Right atrium auricular region (tissue), 2 donors: ENCODE measurements at regions not wholly inside any gene's neighbourhood (a gene's known extent, or its start where the extent isn't known, plus 50 kb on each side); places are given as distances from the start of the nearest gene placed in this dataset.

ENCODE experiments used
- DNase-seq: peaks from one replicate; pipeline ENCODE4 v3.0.0-alpha.2; 2019; ENCODE audit warnings: low spot score
- H3K27ac ChIP-seq, 2 donors: fragments of 200-600 bp; sonication (generic); 1 replicate in 1 of 2; 2 replicates in 1 of 2; pipeline ENCODE4 v1.5.1; 2016 to 2019
- H3K27me3 ChIP-seq, 2 donors: fragments of 200-600 bp; sonication (generic); one replicate each; pipeline versions ENCODE4 v1.5.1 to v1.6.0; 2017 to 2019
- H3K36me3 ChIP-seq: fragments of 200-600 bp; sonication (generic); one replicate; pipeline ENCODE4 v1.5.1; 2016
- H3K4me1 ChIP-seq, 2 donors: fragments of 200-600 bp; sonication (generic); one replicate each; pipeline versions ENCODE4 v1.5.1 to v1.6.0; 2017 to 2019
- H3K4me3 ChIP-seq, 2 donors: fragments of 200-600 bp; sonication (generic); 1 replicate in 1 of 2; 2 replicates in 1 of 2; pipeline ENCODE4 v1.5.1; 2017 to 2019; ENCODE audit warnings: mild to moderate bottlenecking in 1 of 2, moderate library complexity in 1 of 2
- H3K9me3 ChIP-seq, 2 donors: fragments of 200-600 bp; sonication (generic); one replicate each; pipeline ENCODE4 v1.5.1; 2019
- TF ChIP-seq, protein P1 (sequence below), 2 donors: fragments of 200-600 bp; sonication (generic); IDR thresholded peaks; one replicate each; pipeline ENCODE4 v1.5.1; 2019; ENCODE audit warnings: antibody characterized with exemption in 2 of 2

DNA sequence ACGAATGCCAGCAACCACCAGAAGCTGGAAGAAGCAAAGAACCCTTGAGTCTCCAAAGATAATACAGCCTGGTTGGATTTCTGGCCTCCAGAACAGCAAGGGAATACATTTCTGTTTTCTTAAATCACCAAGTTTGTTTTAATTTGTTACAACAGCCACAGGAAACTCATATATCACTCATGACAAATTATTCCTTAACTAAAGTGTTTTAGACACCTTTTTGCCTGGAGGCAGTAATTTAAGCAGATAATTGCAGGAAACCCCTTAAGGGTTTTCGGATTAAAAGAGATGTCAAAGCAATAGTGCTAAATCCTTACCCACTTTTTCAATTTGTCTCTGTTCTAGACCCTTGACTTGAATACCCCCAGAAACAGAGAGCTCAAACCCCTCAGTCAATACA is 1050.0 kb downstream of the EPHA7 start:
- no peak overlapping the region for H3K27ac ChIP-seq
- H3K4me1 ChIP-seq, result no peaks in the 10 kb centered on the region
- H3K36me3 ChIP-seq, result no peaks in the 10 kb centered on the region
- H3K4me3 ChIP-seq, result no peak overlapping the region
- H3K9me3 ChIP-seq, result no peaks in the 10 kb centered on the region
- TF ChIP-seq, protein P1, sequence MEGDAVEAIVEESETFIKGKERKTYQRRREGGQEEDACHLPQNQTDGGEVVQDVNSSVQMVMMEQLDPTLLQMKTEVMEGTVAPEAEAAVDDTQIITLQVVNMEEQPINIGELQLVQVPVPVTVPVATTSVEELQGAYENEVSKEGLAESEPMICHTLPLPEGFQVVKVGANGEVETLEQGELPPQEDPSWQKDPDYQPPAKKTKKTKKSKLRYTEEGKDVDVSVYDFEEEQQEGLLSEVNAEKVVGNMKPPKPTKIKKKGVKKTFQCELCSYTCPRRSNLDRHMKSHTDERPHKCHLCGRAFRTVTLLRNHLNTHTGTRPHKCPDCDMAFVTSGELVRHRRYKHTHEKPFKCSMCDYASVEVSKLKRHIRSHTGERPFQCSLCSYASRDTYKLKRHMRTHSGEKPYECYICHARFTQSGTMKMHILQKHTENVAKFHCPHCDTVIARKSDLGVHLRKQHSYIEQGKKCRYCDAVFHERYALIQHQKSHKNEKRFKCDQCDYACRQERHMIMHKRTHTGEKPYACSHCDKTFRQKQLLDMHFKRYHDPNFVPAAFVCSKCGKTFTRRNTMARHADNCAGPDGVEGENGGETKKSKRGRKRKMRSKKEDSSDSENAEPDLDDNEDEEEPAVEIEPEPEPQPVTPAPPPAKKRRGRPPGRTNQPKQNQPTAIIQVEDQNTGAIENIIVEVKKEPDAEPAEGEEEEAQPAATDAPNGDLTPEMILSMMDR (IDR thresholded peaks at IDR 0.05), result no peak
- DNase-seq, result no peak
- H3K27me3 ChIP-seq, result no peaks in the 10 kb centered on the region

DNA sequence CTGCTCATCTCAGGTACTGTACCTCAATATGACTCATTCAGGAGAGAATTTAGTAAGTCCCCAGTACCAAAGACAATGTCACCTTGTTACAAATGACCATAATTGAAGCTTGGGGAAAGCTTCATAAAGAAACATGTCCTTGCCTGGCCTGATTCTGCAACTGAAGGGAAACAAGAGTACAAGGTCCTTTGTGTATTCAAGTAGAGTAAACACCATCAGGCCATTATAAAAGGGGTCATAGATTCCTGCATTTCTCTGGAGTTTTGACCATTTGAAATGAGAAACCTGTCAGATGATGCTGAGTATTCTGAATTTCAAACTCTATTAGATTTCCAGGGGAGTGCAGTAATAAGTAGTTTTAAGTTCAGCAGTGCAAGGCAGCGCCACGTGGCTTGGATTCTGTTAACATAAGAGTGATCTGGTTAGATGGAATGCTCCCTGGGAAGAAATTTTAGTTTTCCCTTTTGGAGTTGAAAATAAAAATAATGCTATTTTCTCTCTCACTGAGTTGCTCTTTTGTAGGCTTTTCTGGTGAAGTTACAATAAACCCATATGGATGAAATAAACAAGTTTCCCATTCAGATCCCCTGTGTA is 1054.3 kb downstream of the EPHA7 start:
- H3K36me3 ChIP-seq, result no peaks in the 10 kb centered on the region
- no peaks in the 10 kb centered on the region for H3K9me3 ChIP-seq
- TF ChIP-seq, protein P1 (IDR thresholded peaks at IDR 0.05), result no peak
- H3K4me3 ChIP-seq, result no peak overlapping the region
- H3K27me3 ChIP-seq, result no peaks in the 10 kb centered on the region
- no peaks in the 10 kb centered on the region for H3K4me1 ChIP-seq
- H3K27ac ChIP-seq, result no peak overlapping the region
- no peak for DNase-seq

DNA sequence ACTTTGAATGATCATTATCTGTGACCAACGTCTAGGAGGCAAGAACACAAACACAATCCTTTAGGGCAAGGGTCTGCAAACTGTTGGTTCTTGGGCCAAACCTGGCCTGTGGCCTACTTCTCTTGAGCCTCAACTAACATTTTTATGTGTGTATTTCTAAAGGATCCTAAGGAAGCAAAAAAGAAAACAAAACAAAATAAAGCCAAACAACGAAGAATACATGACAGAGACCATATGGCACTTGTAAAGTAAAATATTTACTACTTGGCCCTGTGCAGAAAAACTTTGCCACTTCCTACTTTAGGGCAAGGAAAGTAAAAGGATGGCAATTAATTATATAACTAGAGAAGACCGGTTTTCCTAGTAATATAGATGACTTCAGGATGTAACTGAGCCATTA is 1056.2 kb downstream of the EPHA7 start:
- Histone ChIP-seq H3K27me3 (no peaks in the 10 kb centered on the region), H3K27ac (no peak overlapping the region), H3K36me3 (no peaks in the 10 kb centered on the region), H3K4me1 (no peaks in the 10 kb centered on the region), H3K4me3 (no peak overlapping the region), H3K9me3 (no peaks in the 10 kb centered on the region)
- DNase-seq, result no peak
- TF ChIP-seq, protein P1 (IDR thresholded peaks at IDR 0.05), result no peak

DNA sequence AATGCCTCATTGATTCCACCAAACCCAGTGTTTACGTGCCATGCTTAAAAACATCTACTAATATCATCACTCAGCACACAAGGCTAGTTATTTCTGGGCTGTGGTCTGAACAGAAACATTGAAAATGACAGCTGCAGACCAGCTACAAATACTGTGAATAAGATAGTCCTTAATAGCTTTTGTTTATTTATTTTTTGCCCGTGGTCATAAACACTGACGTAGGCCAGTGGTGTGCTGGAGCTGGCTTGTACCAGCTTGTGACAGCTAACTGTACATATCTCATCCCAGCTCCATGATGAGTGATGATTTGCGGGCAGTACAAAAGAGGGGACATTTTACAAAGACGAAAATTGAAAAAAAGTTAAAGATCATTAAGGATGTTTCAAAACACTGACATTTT is 1057.0 kb downstream of the EPHA7 start:
- Histone ChIP-seq H3K4me3 (no peak overlapping the region), H3K9me3 (no peaks in the 10 kb centered on the region), H3K4me1 (no peaks in the 10 kb centered on the region), H3K36me3 (no peaks in the 10 kb centered on the region), H3K27ac (no peak overlapping the region), H3K27me3 (no peaks in the 10 kb centered on the region)
- DNase-seq, result no peak
- TF ChIP-seq, protein P1 (IDR thresholded peaks at IDR 0.05), result no peak

DNA sequence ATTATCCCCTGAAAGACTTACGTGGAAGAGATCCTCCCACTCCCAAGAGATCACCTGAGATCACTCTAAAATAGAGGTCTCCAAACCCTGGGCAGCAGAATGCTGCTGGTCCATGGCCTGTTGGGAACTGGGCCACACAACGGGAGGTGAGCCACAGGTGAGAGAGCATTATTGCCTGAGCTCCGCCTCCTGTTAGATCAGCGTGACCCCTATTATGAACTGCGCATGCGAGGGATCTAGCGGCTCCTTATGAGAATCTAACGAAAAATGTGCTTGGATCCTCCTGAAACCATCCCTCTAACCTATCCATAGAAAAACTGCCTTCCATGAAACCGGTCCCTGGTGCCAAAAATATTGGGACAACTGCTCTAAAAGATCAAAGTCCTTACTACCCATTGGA is 1057.4 kb downstream of the EPHA7 start:
- no peaks in the 10 kb centered on the region for H3K4me1 ChIP-seq
- H3K27ac ChIP-seq, result no peak overlapping the region
- H3K36me3 ChIP-seq, result no peaks in the 10 kb centered on the region
- DNase-seq, result no peak
- no peaks in the 10 kb centered on the region for H3K9me3 ChIP-seq
- no peaks in the 10 kb centered on the region for H3K27me3 ChIP-seq
- no peak overlapping the region for H3K4me3 ChIP-seq
- TF ChIP-seq, protein P1 (IDR thresholded peaks at IDR 0.05), result no peak

DNA sequence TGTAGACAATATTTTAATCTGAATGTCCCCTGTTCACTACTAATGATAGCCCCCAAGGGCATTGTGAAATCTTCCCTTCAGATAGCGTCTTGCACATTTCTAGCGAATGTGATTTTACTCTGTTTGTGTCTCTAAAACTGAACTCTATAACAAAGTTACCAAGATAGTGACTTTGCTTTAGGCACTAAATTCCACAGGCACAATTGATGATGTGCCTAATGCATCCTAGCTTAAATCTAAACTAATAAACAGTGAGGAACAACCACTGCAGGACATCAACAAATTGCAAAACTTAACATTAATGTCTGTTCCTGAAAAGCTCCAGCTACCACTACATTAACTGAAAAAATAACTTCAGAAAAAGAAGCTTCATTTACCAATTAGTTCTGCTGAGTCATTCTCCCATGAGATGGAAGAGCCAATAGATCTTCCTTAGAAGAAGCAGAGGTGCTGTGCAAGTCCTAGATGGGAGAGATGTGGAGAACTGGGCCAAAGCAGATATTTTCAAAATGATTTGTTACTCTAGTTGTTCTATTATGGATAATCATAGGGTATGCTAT is 1065.0 kb downstream of the EPHA7 start:
- Histone ChIP-seq H3K36me3 (no peaks in the 10 kb centered on the region), H3K27me3 (no peaks in the 10 kb centered on the region), H3K4me1 (no peaks in the 10 kb centered on the region), H3K27ac (no peak overlapping the region), H3K4me3 (no peak overlapping the region), H3K9me3 (no peaks in the 10 kb centered on the region)
- no peak for DNase-seq
- TF ChIP-seq, protein P1 (IDR thresholded peaks at IDR 0.05), result no peak
